NCI-H1417 (cell line): ENCODE measurements at regions not wholly inside any gene's neighbourhood (a gene's known extent, or its start where the extent isn't known, plus 50 kb on each side); places are given as distances from the start of the nearest gene placed in this dataset.
"Not testable (repeated sequence)": the region's sequence is repeated elsewhere in the genome, so short reads cannot be mapped to it uniquely, and the experiment has no call there.

Experiments
- DNase-seq, 3 experiments: peaks; one replicate each; lab custom pipeline; 2025; lab: John Stamatoyannopoulos, UW

DNA sequence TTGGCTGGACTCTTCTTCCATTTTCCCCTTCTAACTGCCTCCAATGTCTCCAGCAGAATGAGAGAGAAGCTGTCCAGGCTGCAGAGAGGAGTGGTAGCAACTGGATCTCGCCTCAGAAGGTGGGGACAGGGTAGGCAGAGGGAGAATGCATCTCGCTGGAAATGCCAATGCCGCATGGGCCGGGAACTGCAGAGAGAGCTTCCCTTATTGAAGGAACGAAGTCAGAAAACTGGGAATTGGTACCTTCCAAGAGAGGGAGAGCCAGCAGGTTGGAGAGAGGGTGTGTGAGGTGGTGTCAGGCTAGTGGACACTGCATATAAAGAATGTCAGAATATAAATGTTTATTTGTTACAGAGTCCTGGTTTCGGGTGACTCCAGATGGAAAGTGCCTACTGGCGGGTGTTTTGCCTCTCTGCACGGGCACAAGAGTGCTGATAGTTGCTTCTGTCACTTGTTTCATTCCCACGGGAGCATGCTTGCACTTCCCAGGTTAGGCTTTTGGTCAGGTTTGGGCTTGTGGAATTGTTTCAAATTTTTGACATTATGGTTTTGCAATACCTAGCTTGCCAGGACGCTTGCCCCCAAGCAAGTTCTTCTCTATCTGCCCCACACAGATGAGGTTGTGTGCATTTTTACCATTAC is 156.8 kb upstream of the STS start:
- DNase-seq = no peak

DNA sequence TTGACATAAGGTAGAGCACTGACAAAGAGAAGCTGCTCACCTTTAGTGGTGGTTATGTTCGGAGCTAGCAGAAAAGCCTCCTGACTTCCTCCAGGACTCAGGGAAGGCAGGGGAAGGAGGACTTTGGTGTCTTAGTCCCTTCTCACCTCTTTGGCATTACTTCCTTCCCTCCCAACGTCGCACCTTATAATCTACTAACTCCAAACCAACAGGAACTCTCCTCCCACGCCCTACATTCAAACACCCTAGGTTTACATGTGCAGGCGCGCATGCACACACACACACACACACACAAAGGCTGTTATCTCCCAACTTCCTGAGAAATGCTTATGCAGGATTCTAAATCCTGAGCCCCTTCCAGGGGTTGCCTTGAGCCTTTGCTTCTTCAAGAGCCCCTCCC is 157.7 kb upstream of the STS start:
- no peak for DNase-seq

DNA sequence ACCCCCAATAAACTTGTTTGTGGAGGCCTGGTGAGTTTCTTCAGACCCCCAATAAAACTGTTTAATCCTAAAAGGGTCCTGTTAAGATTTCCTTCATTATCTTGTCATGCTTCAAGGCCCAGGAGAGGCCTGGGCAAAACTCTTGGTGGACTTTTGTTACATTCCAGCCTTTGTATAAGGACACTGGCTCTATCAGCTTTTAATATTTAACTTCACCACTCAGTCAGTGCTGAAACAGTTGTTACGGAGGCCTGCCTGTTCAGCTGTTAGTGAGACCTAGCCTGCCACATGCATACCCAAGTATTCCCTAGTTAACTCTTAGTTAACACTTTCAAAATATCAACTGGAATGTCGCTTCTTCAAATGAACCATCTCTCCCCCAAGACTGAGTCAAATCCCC is 158.8 kb upstream of the STS start:
- not testable (repeated sequence) for DNase-seq

DNA sequence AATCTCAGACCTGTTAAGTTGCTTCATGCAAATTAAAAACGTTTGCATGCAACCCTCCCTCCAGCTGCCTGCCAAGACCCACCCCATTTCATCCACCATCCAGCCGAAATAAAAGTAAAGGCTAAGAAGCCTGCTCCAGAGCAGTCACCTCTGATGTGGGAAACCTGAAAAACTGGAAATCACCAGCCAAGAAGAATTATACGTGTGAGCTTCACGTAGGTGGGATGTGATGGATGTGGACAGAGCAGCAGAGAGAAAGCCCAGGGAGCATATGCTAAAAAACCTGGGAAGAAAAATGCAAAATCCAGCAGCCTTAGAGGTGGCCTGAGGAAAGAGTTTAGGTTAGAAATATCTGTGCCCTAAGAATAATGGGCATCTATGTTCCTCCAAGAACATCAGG is 160.6 kb upstream of the STS start:
- no peak for DNase-seq

DNA sequence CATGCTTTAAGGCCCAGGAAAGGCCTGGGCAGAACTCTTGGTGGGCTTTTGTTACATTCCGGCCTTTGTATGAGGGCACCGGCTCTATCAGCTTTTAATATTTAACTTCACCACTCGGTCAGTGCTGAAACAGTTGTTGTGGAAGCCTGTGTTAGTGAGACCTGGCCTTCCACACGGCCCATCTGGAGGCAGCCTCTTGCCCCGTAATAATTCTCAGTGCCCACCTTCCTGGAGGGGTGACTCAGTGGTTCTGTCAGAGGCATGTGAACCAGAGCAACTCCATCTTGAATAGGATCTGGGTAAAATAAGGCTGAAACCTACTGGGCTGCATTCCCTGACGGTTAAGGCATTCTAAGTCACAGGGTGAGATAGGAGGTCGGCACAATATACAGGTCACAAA is 162.0 kb upstream of the STS start:
- DNase-seq = no peak

DNA sequence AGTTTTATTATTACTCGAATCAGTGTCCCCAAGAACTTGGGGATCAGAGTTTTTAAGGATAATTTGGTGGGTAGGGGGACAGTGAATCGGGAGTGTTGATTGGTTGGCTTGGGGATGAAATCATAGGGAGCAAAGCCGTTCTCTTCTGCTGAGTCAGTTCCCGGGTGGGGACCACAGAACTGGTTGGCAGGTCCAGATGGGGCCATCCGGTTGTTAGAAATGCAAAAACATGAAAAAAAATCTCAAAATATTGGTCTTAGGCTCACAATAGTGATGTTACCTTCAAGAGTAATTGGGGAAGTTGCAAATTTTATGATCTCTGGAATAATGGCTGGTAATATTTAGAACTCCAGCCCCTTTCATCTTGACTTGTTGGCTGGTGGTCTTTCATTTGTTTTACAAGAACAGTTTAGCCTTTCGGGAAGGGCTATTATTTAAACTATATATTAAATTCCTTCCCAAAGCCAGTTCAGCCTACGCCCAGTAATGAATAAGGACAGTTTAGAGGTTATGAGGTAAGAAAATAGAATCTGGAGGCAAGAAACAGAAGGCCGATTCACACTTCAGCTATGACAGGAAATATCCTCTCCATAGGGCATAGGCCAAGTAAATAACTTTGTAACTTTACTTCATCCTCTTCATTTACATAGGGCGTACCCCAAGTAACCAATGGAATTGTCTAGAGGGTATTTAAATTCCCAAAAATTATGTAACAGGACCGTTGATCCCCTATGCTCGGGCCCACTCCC is 164.1 kb upstream of the STS start:
- DNase-seq = no peak

DNA sequence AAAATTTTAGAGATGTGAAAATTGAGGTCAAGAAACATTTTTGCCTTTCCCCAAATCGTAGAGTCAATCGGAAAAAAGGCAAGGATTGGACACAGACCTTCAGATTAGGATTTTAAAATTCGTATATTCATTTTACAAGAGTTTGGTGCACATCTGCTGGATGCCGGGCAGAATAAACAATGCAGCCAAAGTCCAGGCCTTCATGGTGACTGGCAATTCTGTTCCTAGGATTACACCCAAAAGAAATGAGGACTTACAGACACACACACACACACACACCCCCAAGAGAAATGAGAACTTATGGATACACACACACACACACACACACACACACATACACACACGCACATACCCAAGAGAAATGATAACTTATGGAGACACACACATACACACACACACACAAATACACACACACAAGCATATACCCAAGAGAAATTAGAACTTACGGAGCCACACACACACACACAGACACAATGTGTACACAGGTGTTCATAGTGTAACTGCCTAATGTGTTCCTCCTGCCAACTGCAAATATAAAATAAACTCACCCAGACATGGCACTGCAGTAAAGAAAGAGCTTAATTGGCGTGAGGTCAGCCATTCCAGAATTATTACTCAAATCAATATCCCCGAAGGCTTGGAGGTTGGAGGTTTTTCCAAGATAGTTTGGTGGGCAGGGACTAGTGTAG is 165.7 kb upstream of the STS start:
- DNase-seq = no peak

DNA sequence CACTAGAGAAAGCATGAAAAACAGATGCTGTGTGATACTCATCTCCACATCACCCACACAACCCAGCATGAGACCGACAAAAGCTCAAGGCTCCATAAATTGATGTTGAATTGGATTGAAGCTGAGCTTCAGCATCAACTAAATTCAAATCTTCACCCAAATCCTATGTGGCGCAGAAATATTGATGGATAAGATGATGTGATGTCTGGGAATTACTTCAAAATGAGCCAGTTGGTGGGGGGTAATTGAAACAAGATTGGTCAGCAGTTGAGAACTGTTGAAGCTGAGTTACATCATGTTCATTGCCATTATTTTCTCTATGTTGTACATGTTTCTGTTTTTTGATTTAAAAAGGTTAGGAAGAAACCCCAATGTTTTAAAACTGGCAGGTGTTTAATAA is 166.5 kb upstream of the STS start:
- no peak for DNase-seq

DNA sequence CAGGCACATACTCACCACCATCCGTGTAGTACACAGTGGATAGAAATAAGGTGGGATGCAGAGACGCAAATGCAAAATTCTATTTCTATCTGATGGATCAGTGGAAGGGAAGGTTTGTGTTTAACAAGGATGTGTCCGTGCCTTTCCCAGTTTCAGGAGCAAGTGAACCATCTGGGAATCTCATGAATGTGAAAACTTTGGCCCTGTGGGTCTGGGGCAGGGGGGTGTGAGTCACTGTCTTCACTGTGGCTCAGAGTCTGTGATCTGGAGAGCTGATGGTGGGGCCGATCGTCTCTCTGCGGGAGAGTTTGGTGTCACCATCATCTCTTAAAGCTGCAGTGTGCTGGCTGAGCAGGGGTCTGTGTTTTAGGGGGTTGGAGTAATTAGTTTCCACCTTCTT is 179.3 kb upstream of the STS start:
- DNase-seq = no peak

DNA sequence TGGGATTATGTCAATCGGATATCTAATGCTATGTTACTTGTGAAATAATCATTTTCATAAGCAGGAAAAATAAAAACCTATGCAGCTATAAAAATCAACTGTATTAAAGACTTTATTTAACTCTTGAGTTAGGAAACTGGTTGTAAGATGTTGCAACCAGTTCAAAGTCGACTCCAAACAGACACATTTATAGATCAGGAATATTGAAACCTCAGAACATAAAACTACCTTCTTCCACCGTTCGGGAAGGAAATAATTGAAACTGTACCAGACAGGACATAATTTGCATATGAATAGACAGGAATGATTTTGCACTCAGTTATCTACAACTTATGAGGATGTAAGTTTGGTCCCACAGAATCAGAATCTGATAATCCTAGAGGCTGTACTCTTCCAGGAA is 181.8 kb upstream of the STS start:
- no peak for DNase-seq

DNA sequence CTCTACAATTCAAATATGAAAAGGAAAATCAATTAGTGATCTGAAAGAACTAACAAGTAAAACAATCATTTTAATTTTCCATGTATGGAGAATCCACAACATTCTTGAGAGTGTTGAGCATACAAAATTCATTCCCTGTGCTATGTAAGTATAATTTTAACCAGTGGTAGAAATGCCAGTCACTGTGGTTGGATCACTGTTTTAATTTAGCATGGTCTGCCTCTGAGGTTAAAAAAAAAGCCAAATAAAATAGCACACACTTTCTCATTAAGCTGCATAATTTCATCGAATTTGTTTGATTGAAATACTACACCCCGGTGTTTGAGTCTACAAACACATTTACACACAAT is 185.5 kb upstream of the STS start:
- DNase-seq = no peak

DNA sequence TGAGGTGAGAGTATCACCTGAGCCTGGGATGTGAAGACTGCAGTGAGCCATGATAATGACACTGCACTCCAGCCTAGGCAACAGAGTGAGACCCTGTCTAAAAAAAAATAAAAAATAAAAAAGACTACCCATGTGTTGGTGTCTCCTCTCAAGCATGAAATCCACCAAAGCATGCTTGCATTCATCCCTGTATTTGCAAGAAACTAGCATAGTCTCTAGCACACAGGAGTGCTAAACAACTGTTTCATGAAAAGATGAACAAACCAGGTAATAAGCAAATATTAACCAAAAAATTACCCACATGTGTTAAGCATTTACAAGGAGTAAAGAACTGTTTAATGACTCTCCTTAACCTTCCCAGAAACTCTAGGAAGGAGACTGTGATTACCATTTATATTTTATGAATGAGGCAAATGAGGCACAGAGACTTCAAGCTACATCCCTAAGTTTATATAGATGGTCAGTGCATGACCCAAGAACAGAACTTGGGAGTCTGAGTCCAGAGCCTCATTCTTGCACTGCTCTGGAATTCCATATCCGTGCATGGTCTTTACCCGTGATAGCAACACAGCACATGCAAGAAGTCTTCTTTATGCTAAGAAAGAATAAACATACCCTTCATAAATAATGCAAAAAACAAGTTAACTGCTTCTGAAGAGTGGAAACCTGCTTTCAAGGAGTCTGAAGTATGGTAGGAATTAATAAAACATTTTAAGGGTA is 186.1 kb upstream of the STS start:
- no peak for DNase-seq

DNA sequence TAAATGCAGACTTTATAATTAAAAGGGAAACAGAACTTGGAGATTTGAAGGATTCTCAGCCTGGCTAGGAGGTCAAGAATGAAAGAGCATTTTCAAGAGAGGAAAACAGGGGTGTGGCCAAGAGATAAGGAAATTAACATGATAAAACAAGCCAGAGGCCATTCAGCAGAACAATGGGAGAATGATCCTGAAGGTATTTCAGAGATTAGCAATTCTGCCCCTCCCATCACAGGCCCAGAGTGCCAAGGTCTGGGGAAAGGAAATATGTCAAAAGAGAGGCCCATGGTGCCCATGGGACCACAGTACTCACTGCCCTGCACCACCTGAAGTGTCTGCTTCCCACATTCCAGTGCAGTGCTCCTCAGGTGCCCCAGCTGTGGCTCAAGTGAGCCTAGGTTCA is 188.5 kb upstream of the STS start:
- DNase-seq = no peak

DNA sequence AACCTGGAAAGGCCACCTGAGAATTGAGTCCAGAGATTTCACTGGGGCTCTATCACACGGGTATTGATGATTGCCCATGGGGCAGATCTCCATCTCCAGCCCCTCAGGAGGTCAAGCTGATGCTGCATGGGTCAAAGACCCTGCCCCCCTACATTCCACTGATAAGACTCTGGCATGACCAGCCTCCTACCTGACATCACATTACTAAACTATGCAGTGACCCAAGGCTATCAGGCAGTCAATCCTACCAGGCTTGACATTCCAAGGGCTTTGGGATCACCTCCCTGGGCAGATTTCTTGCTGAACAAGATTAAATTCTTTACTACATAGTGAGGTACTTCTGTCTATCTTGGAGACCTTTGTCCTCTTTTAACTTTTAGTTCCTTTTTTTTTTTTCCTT is 192.7 kb upstream of the STS start:
- no peak for DNase-seq

DNA sequence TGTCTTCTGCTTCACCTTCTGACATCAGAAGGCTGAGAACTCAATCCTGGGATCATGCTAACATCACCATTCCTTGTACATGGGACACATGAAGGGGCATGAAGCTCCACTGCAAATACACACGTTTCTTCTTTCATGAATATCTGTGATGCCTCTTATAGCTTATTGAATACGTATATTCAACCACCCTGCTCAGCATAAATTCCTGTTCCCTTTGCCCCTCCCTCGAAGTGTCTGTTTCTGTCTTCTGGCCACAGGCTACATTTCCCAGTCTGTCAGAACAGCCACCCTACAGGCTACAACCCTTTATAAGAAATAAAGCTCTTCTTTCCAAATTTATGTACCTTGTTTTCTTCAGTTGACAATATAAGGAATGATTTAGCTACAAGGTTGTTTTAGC is 201.3 kb upstream of the STS start:
- no peak for DNase-seq

DNA sequence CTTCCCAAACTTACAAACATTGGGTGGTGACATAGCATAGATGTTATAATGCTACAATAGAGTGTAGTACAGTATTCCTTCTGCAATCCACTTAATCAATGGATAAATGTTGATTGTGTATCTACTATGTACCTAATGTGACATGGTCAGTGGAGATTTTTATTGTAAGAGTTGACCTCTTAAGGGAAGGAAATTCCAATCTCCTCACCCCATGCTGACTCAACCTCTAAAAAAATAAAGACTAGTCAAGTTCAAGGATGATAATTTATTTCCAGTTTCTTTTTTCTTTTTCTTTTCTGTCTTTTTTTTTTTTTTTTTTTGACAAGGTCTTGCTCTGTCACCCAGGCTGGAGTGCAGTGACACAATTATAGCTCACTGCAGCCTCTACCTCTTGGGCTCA is 206.5 kb upstream of the STS start:
- DNase-seq = no peak

DNA sequence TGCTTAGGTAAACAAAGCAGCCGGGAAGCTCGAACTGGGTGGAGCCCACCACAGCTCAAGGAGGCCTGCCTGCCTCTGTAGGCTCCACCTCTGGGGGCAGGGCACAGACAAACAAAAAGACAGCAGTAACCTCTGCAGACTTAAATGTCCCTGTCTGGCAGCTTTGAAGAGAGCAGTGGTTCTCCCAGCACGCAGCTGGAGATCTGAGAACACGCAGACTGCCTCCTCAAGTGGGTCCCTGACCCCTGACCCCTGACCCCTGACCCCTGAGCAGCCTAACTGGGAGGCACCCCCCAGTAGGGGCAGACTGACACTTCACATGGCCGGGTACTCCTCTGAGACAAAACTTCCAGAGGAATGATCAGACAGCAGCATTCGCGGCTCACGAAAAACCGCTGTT is 214.6 kb upstream of the STS start:
- not testable (repeated sequence) for DNase-seq

DNA sequence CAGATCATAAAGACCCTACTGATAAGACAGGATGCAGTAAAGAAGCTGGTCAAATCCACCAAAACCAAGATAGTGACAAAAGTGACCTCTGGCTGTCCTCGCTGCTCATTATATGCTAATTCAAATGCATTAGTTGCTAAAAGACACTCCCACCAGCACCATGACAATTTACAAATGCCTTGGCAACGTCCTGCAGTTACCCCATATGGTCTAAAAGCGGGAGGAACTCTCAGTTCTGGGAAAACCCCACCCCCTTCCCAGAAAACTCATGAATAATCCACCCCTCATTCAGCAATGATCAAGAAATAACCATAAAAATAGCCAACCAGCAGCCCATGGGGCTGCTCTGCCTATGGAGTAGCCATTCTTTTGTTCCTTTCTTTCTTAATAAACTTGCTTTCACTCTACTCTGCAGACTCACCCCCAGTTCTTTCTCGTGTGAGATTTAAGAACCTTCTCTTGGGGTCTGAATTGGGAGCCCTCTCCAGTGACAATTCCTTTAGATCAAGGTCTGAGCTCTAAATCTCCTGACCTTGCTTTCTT is 217.1 kb upstream of the STS start:
- no peak for DNase-seq

DNA sequence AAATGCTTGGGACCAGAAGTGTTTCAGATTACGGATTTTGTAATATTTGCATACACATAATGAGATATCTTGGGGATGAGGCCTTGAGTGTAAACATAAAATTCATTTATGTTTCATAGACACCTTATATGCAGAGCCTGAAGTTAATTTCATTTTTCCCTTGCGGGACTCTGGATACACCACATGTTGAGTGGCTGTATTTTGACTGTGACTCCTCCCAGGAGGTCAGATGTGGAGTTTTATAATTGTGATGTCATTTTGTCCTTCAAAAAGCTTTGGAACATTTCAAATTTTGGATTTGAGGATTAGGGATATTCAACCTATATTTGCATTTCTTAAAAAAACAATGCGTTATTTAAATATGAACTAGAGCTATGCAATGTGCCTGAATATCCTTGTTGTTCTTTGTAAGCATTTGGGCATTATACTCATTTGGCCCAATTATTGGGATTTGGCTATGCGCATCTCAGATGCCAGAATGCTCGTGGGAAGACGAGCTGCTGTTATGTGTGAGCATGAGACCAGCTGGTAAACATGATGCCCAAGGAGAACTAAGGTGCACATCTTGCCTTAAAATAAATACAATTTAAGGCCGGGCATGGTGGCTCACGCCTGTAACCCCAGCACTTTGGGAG is 223.0 kb upstream of the STS start:
- no peak for DNase-seq

DNA sequence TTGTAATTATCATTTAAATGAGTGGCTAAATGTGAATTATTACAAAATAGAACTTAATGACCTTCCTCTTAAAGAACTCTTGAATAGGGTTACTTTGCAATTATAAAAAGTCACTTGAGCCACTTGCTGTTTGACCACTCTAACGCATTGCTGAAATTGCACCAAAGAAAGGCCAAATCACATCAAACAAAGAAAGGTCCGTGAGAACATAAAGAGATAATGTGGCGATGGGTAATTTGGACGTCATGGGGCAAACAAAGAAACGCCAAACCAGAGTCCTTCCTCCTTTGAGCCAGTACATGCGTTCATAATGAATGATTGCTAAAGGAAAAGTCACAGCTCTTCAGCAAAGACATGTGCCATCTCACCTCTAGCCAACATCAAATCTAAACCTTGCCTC is 229.8 kb upstream of the STS start:
- DNase-seq = peak in 2 of 3 experiments; percentile 58 to 94

DNA sequence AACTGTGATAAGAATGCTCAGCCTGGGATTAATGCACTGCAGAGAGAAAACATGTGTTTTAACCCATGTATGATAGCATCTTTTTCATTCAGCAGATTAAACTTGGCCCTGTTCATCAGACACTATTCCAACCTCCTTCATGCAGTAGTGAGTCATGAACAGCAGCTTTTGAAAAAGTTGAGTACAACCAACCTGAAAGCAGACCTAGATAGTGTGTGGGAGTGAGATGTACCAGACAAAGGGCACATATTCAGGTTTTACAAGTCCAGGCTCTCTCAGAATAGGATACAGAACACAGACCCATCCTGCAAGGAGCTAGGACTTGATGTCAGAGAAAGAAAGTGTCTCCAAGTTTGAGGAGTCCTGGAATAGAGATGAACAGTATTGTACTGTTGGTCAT is 237.3 kb upstream of the STS start:
- no peak for DNase-seq

DNA sequence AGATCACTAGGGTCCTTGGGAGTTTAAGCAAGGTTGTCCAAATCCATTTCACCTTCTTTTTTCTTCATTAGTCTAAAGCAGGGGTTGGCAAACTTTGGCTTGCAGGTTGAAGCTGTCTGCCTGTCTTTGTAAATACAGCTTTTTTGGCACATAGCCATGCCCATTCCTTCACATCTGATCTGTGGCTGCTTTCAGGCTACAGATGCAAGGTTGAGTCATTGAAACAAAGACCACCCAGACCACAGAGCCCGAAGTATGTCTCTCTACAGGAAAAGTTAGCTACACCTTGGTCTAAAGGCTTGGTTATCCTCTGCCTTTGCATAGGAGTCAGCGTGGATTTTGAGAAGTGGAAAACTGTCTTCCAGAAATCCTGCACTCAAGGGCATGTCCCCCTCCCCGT is 238.1 kb upstream of the STS start:
- no peak for DNase-seq
